GM23248 (cell line): ENCODE measurements at regions not wholly inside any gene's neighbourhood (a gene's known extent, or its start where the extent isn't known, plus 50 kb on each side); places are given as distances from the start of the nearest gene placed in this dataset.

Source experiments
- EZH2 ChIP-seq: fragments of 200-600 bp; sonication (generic); IDR thresholded peaks from 2 replicates; pipeline ENCODE4 v1.6.1; 2018; ENCODE audit warnings: antibody characterized with exemption, mild to moderate bottlenecking; ENCODE audit not compliant: insufficient read depth, poor library complexity, severe bottlenecking
- EZH2phosphoT487 ChIP-seq: fragments of 200-600 bp; sonication (generic); IDR thresholded peaks from 2 replicates; pipeline ENCODE4 v1.6.1; 2018; ENCODE audit warnings: antibody characterized with exemption, moderate library complexity, mild to moderate bottlenecking, low read depth; ENCODE audit not compliant: insufficient read depth

DNA sequence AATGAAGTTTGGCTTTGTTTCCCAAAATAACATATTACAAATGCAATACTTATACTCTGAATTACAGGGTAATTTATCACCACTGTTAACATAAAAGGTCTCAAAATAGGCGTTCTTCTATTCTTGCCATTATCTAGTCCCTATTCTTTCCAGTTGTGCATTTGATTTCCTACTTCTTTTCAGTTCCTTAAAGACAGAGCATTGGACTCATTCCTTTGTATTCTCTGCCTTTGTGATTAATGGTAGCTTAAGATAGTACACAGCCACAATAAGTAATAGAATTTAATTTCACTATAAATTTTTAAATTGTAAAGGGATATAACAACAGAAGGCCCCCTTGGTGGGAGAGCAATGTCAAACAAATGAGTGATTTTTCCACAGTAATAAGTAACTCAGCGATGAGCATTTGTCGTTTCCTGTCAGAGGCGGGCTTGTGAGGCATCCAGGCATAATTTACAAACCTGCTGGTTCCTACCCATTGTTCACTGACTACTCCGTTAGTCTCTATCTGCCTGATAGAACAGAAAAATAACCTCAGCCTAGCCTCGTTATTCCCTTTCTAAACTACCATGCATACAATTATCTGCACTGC, 456.6 kb upstream of the REG3G start:
- TF ChIP-seq EZH2phosphoT487 (no peak), EZH2 (no peak)
